ENCODE measurements at regions not wholly inside any gene's neighbourhood (a gene's known extent, or its start where the extent isn't known, plus 50 kb on each side); places are given as distances from the start of the nearest gene placed in this dataset.

DNA sequence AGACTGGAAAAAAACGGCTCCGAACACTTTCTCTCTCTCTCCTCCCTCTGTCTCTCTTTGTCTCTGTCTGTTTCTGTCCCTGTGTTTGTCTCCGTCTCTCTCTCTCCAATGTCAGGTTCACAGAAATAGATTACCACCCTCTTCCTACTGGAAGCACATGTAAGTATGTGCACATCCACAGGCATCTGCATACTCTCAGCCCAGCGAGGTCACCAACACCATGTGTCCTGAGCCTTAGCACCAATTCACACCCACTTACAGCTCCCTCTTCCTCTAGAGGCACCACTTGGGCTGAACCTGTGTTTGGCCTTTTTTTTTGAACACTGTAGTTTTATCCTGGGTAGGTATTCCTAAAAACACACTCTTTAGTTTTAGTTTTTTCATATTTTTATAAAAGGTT, 130.5 kb downstream of the ETS2 start:
- no peaks in the 10 kb centered on the region for H4K20me1 ChIP-seq (ENCODE audit: insufficient read depth, low read length)
- H3K9ac ChIP-seq (ENCODE audit: low read depth, low read length) = no peak overlapping the region
- no peaks in the 10 kb centered on the region for H3K36me3 ChIP-seq (ENCODE audit: insufficient read depth, low read length)
- H3K79me2 ChIP-seq (ENCODE audit: insufficient read depth, low read length) = no peaks in the 10 kb centered on the region
- TF ChIP-seq, protein P1, sequence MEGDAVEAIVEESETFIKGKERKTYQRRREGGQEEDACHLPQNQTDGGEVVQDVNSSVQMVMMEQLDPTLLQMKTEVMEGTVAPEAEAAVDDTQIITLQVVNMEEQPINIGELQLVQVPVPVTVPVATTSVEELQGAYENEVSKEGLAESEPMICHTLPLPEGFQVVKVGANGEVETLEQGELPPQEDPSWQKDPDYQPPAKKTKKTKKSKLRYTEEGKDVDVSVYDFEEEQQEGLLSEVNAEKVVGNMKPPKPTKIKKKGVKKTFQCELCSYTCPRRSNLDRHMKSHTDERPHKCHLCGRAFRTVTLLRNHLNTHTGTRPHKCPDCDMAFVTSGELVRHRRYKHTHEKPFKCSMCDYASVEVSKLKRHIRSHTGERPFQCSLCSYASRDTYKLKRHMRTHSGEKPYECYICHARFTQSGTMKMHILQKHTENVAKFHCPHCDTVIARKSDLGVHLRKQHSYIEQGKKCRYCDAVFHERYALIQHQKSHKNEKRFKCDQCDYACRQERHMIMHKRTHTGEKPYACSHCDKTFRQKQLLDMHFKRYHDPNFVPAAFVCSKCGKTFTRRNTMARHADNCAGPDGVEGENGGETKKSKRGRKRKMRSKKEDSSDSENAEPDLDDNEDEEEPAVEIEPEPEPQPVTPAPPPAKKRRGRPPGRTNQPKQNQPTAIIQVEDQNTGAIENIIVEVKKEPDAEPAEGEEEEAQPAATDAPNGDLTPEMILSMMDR (IDR thresholded peaks at IDR 0.05; ENCODE audit: borderline replicate concordance, extremely low read depth, low read length, poor library complexity, severe bottlenecking) = no peak
- no peak for TF ChIP-seq EZH2 (IDR thresholded peaks at IDR 0.05; ENCODE audit: borderline replicate concordance, low read depth, low read length, severe bottlenecking)
- no peak overlapping the region for H3K4me2 ChIP-seq (ENCODE audit: insufficient read depth, low read length)
- DNase-seq (no peak), ATAC-seq (ENCODE audit: insufficient read depth, low read depth) (no peak)
- no peaks in the 10 kb centered on the region for H3K9me3 ChIP-seq (ENCODE audit: insufficient read depth, low read length, severe bottlenecking)
- H2AFZ ChIP-seq (ENCODE audit: low read depth, low read length) = no peak overlapping the region
- peaks cover 34% of the 10 kb centered on the region for H3K4me1 ChIP-seq (ENCODE audit: insufficient read depth, low read length)
- peak overlapping the region; percentile 80 for H3K27ac ChIP-seq (ENCODE audit: low read length)
- H3K27me3 ChIP-seq (ENCODE audit: insufficient read depth, low read length, poor library complexity) = no peaks in the 10 kb centered on the region
- H3K4me3 ChIP-seq (ENCODE audit: low read depth in 1 of 2, low read length in 2 of 2) = no peak overlapping the region

DNA sequence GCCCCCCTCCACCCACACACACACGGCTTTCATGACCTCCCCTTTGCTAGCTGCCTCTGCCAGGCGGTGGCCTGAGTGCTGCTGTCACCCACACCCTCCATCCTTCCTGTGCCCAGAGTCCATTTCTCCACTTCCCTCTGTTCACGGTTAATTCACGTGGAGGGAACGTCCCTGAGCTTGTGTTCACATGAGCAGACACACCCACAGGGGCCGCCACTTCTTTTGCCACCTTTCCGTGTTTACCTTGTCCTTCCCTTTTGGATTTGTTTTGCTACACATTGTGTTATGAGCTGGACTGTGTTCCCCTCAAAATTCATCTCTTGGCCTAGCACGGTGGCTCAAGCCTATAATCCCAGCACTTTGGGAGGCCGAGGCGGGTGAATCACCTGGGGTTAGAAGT, 128.0 kb downstream of the ETS2 start:
- Histone ChIP-seq H3K27ac (ENCODE audit: low read length) (no peak overlapping the region), H3K79me2 (ENCODE audit: insufficient read depth, low read length) (no peaks in the 10 kb centered on the region), H2AFZ (ENCODE audit: low read depth, low read length) (no peak overlapping the region), H4K20me1 (ENCODE audit: insufficient read depth, low read length) (no peaks in the 10 kb centered on the region), H3K27me3 (ENCODE audit: insufficient read depth, low read length, poor library complexity) (no peaks in the 10 kb centered on the region), H3K4me3 (ENCODE audit: low read depth in 1 of 2, low read length in 2 of 2) (no peak overlapping the region), H3K36me3 (ENCODE audit: insufficient read depth, low read length) (no peaks in the 10 kb centered on the region), H3K4me2 (ENCODE audit: insufficient read depth, low read length) (no peak overlapping the region), H3K9ac (ENCODE audit: low read depth, low read length) (no peak overlapping the region), H3K4me1 (ENCODE audit: insufficient read depth, low read length) (peaks cover 28% of the 10 kb centered on the region), H3K9me3 (ENCODE audit: insufficient read depth, low read length, severe bottlenecking) (no peaks in the 10 kb centered on the region)
- DNase-seq (no peak), ATAC-seq (ENCODE audit: insufficient read depth, low read depth) (no peak)
- no peak for TF ChIP-seq EZH2 (IDR thresholded peaks at IDR 0.05; ENCODE audit: borderline replicate concordance, low read depth, low read length, severe bottlenecking)
- TF ChIP-seq, protein P1 (IDR thresholded peaks at IDR 0.05; ENCODE audit: borderline replicate concordance, extremely low read depth, low read length, poor library complexity, severe bottlenecking) = no peak

DNA sequence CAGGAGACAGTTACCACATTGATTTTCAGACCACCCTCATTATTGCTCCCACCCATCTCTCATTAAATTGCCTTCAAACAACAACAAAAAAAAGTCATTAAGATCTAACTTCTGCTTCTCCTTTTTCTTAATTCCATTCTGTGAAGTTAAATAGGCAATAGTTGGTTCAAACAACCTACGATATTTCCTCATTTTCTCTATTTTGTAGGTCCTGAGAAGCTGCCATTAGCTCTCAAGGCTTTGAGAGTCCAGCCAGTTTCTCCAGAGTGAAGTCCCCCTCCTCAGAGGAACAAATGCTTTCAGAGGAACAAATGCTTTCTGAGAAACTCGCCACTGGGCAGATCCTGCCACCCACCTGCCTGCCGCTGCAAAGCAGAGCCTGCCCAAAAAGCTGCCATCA, 125.6 kb downstream of the ETS2 start:
- Histone ChIP-seq H3K4me1 (ENCODE audit: insufficient read depth, low read length) (peaks cover 14% of the 10 kb centered on the region), H3K79me2 (ENCODE audit: insufficient read depth, low read length) (no peaks in the 10 kb centered on the region), H3K9ac (ENCODE audit: low read depth, low read length) (no peak overlapping the region), H3K4me3 (ENCODE audit: low read depth in 1 of 2, low read length in 2 of 2) (no peak overlapping the region), H2AFZ (ENCODE audit: low read depth, low read length) (no peak overlapping the region), H3K36me3 (ENCODE audit: insufficient read depth, low read length) (no peaks in the 10 kb centered on the region), H3K4me2 (ENCODE audit: insufficient read depth, low read length) (no peak overlapping the region), H3K9me3 (ENCODE audit: insufficient read depth, low read length, severe bottlenecking) (no peaks in the 10 kb centered on the region), H4K20me1 (ENCODE audit: insufficient read depth, low read length) (no peaks in the 10 kb centered on the region), H3K27ac (ENCODE audit: low read length) (no peak overlapping the region), H3K27me3 (ENCODE audit: insufficient read depth, low read length, poor library complexity) (no peaks in the 10 kb centered on the region)
- ATAC-seq (ENCODE audit: insufficient read depth, low read depth) (no peak), DNase-seq (no peak)
- TF ChIP-seq, protein P1 (IDR thresholded peaks at IDR 0.05; ENCODE audit: borderline replicate concordance, extremely low read depth, low read length, poor library complexity, severe bottlenecking) = no peak
- TF ChIP-seq EZH2 (IDR thresholded peaks at IDR 0.05; ENCODE audit: borderline replicate concordance, low read depth, low read length, severe bottlenecking) = no peak

DNA sequence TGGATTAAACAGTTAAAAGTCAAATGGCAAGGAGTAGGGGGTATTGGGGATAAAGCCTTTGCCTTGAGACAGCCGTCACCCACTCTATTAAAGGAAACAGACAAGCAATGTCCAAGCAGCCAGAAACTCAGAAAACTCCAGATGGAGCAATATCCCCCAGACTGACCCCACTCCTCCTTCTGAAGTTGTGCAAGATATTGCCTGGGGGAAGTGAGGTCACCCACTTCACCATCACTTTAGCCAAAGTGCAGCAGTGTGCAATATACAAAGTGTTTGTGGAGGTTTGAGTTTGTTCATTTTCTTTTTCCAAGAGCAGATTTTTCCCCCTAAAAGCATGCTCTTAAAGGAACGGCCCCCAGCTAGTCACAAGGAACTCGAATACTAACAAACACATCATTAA, 125.1 kb downstream of the ETS2 start:
- Histone ChIP-seq H3K27ac (ENCODE audit: low read length) (no peak overlapping the region), H3K4me2 (ENCODE audit: insufficient read depth, low read length) (no peak overlapping the region), H3K4me1 (ENCODE audit: insufficient read depth, low read length) (peaks cover 14% of the 10 kb centered on the region), H4K20me1 (ENCODE audit: insufficient read depth, low read length) (no peaks in the 10 kb centered on the region), H3K36me3 (ENCODE audit: insufficient read depth, low read length) (no peaks in the 10 kb centered on the region), H3K9ac (ENCODE audit: low read depth, low read length) (no peak overlapping the region), H3K27me3 (ENCODE audit: insufficient read depth, low read length, poor library complexity) (no peaks in the 10 kb centered on the region), H2AFZ (ENCODE audit: low read depth, low read length) (no peak overlapping the region), H3K4me3 (ENCODE audit: low read depth in 1 of 2, low read length in 2 of 2) (no peak overlapping the region), H3K79me2 (ENCODE audit: insufficient read depth, low read length) (no peaks in the 10 kb centered on the region), H3K9me3 (ENCODE audit: insufficient read depth, low read length, severe bottlenecking) (no peaks in the 10 kb centered on the region)
- no peak for DNase-seq
- TF ChIP-seq, protein P1 (IDR thresholded peaks at IDR 0.05; ENCODE audit: borderline replicate concordance, extremely low read depth, low read length, poor library complexity, severe bottlenecking) = no peak
- no peak for TF ChIP-seq EZH2 (IDR thresholded peaks at IDR 0.05; ENCODE audit: borderline replicate concordance, low read depth, low read length, severe bottlenecking)
- no peak for ATAC-seq (ENCODE audit: insufficient read depth, low read depth)
